IMR-90 (cell line): ENCODE measurements at regions not wholly inside any gene's neighbourhood (a gene's known extent, or its start where the extent isn't known, plus 50 kb on each side); places are given as distances from the start of the nearest gene placed in this dataset.

Experiments used
- ATAC-seq: fragments of 200-7000 bp; cut with Tn5 transposase; 2 replicates; pipeline ENCODE4 v1.9.1; 2020; ENCODE audit warnings: low read depth, mild to moderate bottlenecking, moderate library complexity
- BruUV-seq: library from RNA; stranded (reverse); fragments of 400-500 nt; replicated peaks from 2 replicates; lab custom pipeline; 2021; lab: Mats Ljungman, UMichigan
- CTCF ChIA-PET: fragments of 300-600 bp; formaldehyde crosslinking; extraction: SDS; loops from one replicate; lab custom pipeline; 2021; ENCODE audit warnings: antibody characterized with exemption; lab: Yijun Ruan, JAX
- POLR2A ChIA-PET: fragments of 300-600 bp; sonication (Branson Sonifier 250); formaldehyde crosslinking; loops from one replicate; lab custom pipeline; 2022; ENCODE audit warnings: antibody characterized with exemption; ENCODE audit not compliant: unreplicated experiment; lab: Charles Lee
- DNase-seq: peaks from one replicate; pipeline ENCODE4 v3.0.0; 2013
- H2AFZ ChIP-seq: replicated peaks from 2 replicates; pipeline ENCODE3; 2013; ENCODE audit warnings: low read length, mild to moderate bottlenecking; ENCODE audit not compliant: poor library complexity
- H2AK5ac ChIP-seq: 2 replicates; pipeline ENCODE4 v1.6.1; 2013; ENCODE audit warnings: low read depth, low read length, inconsistent platforms
- H2AK9ac ChIP-seq: replicated peaks from 2 replicates; pipeline ENCODE3; 2013; ENCODE audit warnings: mild to moderate bottlenecking, low read depth, low read length, moderate library complexity; ENCODE audit not compliant: poor library complexity
- H2BK120ac ChIP-seq: 2 replicates; pipeline ENCODE4 v1.6.1; 2013; ENCODE audit warnings: low read depth, low read length, inconsistent platforms
- H2BK15ac ChIP-seq: 3 replicates; pipeline ENCODE4 v1.6.1; 2013; ENCODE audit warnings: low read depth, low read length, inconsistent platforms
- H2BK20ac ChIP-seq: 2 replicates; pipeline ENCODE4 v1.6.1; 2013; ENCODE audit warnings: low read depth, mild to moderate bottlenecking, inconsistent platforms, low read length, moderate library complexity
- H2BK5ac ChIP-seq: 2 replicates; pipeline ENCODE4 v1.6.1; 2013; ENCODE audit warnings: mild to moderate bottlenecking, low read depth, low read length, inconsistent platforms; ENCODE audit not compliant: poor library complexity, severe bottlenecking
- H3K14ac ChIP-seq: replicated peaks from 2 replicates; pipeline ENCODE4 v1.6.1; 2013; ENCODE audit warnings: low read depth, low read length, inconsistent platforms
- H3K18ac ChIP-seq: 2 replicates; pipeline ENCODE4 v1.6.1; 2013; ENCODE audit warnings: low read depth, low read length, control low read depth
- H3K23ac ChIP-seq: 2 replicates; pipeline ENCODE4 v1.6.1; 2013; ENCODE audit warnings: low read depth, low read length, inconsistent platforms
- H3K27ac ChIP-seq: 2 replicates; pipeline ENCODE4 v1.5.1; 2013; ENCODE audit warnings: mild to moderate bottlenecking, control low read depth, low read length; ENCODE audit not compliant: insufficient read depth
- H3K27me3 ChIP-seq: 2 replicates; pipeline ENCODE4 v1.6.1; 2013; ENCODE audit warnings: low read length; ENCODE audit not compliant: control insufficient read depth, insufficient read depth
- H3K36me3 ChIP-seq: 2 replicates; pipeline ENCODE4 v1.6.1; 2013; ENCODE audit warnings: low read length, mixed read lengths; ENCODE audit not compliant: control insufficient read depth, insufficient read depth
- H3K4ac ChIP-seq: 2 replicates; pipeline ENCODE4 v1.6.1; 2013; ENCODE audit warnings: low read depth, low read length, inconsistent platforms
- H3K4me1 ChIP-seq: 2 replicates; pipeline ENCODE4 v1.6.1; 2013; ENCODE audit warnings: low read length, mixed read lengths; ENCODE audit not compliant: control insufficient read depth, insufficient read depth
- H3K4me2 ChIP-seq: 2 replicates; pipeline ENCODE4 v1.6.1; 2013; ENCODE audit warnings: low read depth, mild to moderate bottlenecking, control low read depth, low read length, moderate library complexity
- H3K4me3 ChIP-seq: 2 replicates; pipeline ENCODE4 v1.5.1; 2013; ENCODE audit warnings: low read depth, mild to moderate bottlenecking, control low read depth, low read length, moderate library complexity; ENCODE audit not compliant: insufficient read depth
- H3K56ac ChIP-seq: 2 replicates; pipeline ENCODE4 v1.6.1; 2013; ENCODE audit warnings: low read length, inconsistent platforms; ENCODE audit not compliant: insufficient read depth; ENCODE audit errors: extremely low read depth
- H3K79me1 ChIP-seq, 2 experiments: 2 replicates each; pipeline ENCODE4 v1.6.1; 2013; ENCODE audit warnings: low read length in 2 of 2, inconsistent platforms in 1 of 2, low read depth in 1 of 2
- H3K9ac ChIP-seq: 2 replicates; pipeline ENCODE4 v1.6.1; 2013; ENCODE audit warnings: low read depth, low read length, control low read depth
- H3K9me1 ChIP-seq: 2 replicates; pipeline ENCODE4 v1.6.1; 2013; ENCODE audit warnings: low read length, inconsistent platforms; ENCODE audit not compliant: insufficient read depth
- H3K9me3 ChIP-seq: 2 replicates; pipeline ENCODE4 v1.6.1; 2013; ENCODE audit warnings: low read length; ENCODE audit not compliant: control insufficient read depth, insufficient read depth
- H4K20me1 ChIP-seq: 2 replicates; pipeline ENCODE4 v1.6.1; 2013; ENCODE audit warnings: low read length, inconsistent platforms; ENCODE audit not compliant: insufficient read depth
- H4K5ac ChIP-seq: 2 replicates; pipeline ENCODE4 v1.6.1; 2013; ENCODE audit warnings: mild to moderate bottlenecking, low read depth, low read length, control low read depth
- H4K8ac ChIP-seq, 2 experiments: 2 replicates each; pipeline ENCODE4 v1.6.1; 2013; ENCODE audit warnings: low read depth in 2 of 2, low read length in 2 of 2, control low read depth in 1 of 2, inconsistent platforms in 1 of 2
- H4K91ac ChIP-seq: 2 replicates; pipeline ENCODE4 v1.6.1; 2013; ENCODE audit warnings: low read depth, low read length, inconsistent platforms; ENCODE audit not compliant: insufficient read depth
- BHLHE40 ChIP-seq: fragments of 150-350 bp; IDR thresholded peaks from 2 replicates; pipeline ENCODE4 v1.6.1; 2016; ENCODE audit warnings: mild to moderate bottlenecking, low read depth, low read length
- CEBPB ChIP-seq: IDR thresholded peaks from 2 replicates; pipeline ENCODE4 v1.6.1; 2012; ENCODE audit warnings: low read depth, low read length, improper control_type of control experiment
- CHD1 ChIP-seq: IDR thresholded peaks from 2 replicates; pipeline ENCODE4 v1.6.1; 2012; ENCODE audit warnings: low read depth, low read length, improper control_type of control experiment
- MAFK ChIP-seq: IDR thresholded peaks from 2 replicates; pipeline ENCODE4 v1.6.1; 2012; ENCODE audit warnings: low read depth, low read length, improper control_type of control experiment
- MXI1 ChIP-seq: IDR thresholded peaks from 2 replicates; pipeline ENCODE4 v1.6.1; 2012; ENCODE audit warnings: low read depth, mild to moderate bottlenecking, low read length, moderate library complexity, borderline replicate concordance
- NFE2L2 ChIP-seq: fragments of 150-350 bp; IDR thresholded peaks from 2 replicates; pipeline ENCODE4 v1.6.1; 2016; ENCODE audit warnings: low read depth, mild to moderate bottlenecking, low read length
- POLR2A ChIP-seq: IDR thresholded peaks from 2 replicates; pipeline ENCODE4 v1.6.1; 2012; ENCODE audit warnings: mild to moderate bottlenecking, low read depth, low read length
- RAD21 ChIP-seq: IDR thresholded peaks from 2 replicates; pipeline ENCODE4 v1.6.1; 2012; ENCODE audit warnings: low read length, improper control_type of control experiment
- RCOR1 ChIP-seq: IDR thresholded peaks from 2 replicates; pipeline ENCODE4 v1.6.1; 2012; ENCODE audit warnings: mild to moderate bottlenecking, low read length, improper control_type of control experiment; ENCODE audit not compliant: insufficient replicate concordance
- SMC3 ChIP-seq: fragments of 150-350 bp; IDR thresholded peaks from 2 replicates; pipeline ENCODE4 v1.6.1; 2016; ENCODE audit warnings: low read depth, mild to moderate bottlenecking, antibody characterized with exemption, low read length, moderate library complexity
- WGBS, 2 experiments: methylation state at CpG; one replicate each; pipeline versions ENCODE4 v1.1.5 to v1.1.7; 2013; ENCODE audit warnings: missing lambda C conversion rate in 2 of 2; ENCODE audit not compliant: insufficient read length in 1 of 2; ENCODE audit errors: extremely low coverage in 2 of 2; 5-methylcytosine and 5-hydroxymethylcytosine counted together
- dilution Hi-C: fragments of 300-500 bp; cut with HindIII; formaldehyde crosslinking; loops from one replicate; pipeline ENCODE4 v1.14.3; 2018; ENCODE audit warnings: low sequenced_read_pairs; ENCODE audit not compliant: unreplicated experiment
- in situ Hi-C: fragments of 300-500 bp; cut with MboI; formaldehyde crosslinking; loops from 3 replicates; pipeline ENCODE4 v1.14.3; 2019; ENCODE audit warnings: low sequenced_read_pairs, inconsistent platforms, mixed read lengths
- intact Hi-C: fragments of 100-400 bp; cut with micrococcal nuclease; formaldehyde crosslinking; loops from 2 replicates; pipeline ENCODE4 v1.10.0; 2022
- TF ChIP-seq, protein P1 (sequence below): conservative IDR thresholded peaks from 2 replicates; pipeline ENCODE4 v1.5.1; 2012; ENCODE audit warnings: mild to moderate bottlenecking, low read depth, low read length, improper control_type of control experiment
- TF ChIP-seq, protein P2 (sequence below): fragments of 150-350 bp; IDR thresholded peaks from 2 replicates; pipeline ENCODE4 v1.6.1; 2016; ENCODE audit warnings: low read depth, mild to moderate bottlenecking, low read length, moderate library complexity, borderline replicate concordance

DNA sequence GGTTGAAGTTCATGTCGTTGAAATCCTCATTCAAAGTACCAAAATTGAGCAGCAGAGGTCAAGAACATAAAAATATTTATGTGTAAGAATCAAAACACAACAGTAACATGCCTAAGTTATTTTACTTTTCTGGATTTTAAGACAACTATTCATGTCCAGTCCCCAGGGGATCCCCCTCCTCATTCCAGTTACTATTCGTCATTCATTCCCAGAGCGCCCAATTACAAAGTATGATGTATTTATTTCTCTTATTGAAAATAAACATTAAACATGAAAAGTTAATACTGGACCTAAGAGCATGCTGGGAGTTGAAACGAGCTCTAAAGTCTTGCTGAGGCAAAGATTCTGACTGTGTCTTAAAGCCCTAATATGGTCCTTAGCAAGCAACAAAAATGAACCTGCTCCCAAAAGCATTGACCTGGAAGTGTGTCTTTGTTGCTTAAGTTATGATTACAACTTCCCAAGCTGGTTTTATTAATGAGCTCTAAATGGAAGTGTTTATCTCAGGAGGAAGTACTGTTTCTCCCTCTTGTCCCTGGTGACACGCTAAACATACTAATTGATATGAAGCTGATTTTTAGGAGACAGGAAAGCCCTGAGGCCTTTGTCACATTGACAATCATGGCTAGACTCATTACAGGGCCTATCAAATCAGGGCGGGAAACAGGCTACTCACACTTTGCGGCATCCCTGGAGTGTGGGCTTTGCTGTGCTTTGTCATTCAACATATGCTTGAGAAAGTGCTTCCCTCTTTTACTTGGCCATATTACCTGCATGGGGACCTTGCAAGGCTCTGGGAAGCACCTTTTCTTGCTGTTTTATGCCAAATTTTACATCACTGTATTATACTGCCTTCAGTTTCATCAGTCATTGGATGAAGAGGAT, 192.2 kb upstream of the DTNBP1 start (continued):
- TF ChIP-seq, protein P1, sequence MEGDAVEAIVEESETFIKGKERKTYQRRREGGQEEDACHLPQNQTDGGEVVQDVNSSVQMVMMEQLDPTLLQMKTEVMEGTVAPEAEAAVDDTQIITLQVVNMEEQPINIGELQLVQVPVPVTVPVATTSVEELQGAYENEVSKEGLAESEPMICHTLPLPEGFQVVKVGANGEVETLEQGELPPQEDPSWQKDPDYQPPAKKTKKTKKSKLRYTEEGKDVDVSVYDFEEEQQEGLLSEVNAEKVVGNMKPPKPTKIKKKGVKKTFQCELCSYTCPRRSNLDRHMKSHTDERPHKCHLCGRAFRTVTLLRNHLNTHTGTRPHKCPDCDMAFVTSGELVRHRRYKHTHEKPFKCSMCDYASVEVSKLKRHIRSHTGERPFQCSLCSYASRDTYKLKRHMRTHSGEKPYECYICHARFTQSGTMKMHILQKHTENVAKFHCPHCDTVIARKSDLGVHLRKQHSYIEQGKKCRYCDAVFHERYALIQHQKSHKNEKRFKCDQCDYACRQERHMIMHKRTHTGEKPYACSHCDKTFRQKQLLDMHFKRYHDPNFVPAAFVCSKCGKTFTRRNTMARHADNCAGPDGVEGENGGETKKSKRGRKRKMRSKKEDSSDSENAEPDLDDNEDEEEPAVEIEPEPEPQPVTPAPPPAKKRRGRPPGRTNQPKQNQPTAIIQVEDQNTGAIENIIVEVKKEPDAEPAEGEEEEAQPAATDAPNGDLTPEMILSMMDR: no peak

DNA sequence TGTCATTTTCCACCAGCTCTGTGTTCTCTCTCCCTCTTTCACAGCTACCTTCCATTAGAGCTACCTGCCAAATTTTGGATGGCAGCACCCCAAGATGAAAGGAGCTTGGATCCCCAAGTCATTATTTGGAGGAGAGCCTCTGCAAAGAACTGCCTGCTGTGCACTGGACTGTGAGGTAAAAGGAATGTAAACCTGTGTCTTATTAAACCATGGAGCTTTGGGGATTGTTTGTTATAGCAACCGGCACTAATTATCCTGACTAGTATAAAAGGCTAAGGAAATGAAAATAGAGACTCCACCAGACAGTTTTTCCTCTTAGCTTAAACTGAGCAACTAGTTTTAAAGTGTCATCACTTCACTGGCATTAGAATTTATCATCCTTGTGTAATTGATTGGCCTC, 191.6 kb upstream of the DTNBP1 start:
- in situ Hi-C loops: no loop called here
- DNase-seq (no peak), ATAC-seq (no peak)
- Histone ChIP-seq H4K20me1 (no peaks in the 10 kb centered on the region), H3K9ac (no peak overlapping the region), H3K9me3 (no peaks in the 10 kb centered on the region), H3K27ac (no peak overlapping the region), H3K4me3 (no peak overlapping the region), H3K36me3 (no peaks in the 10 kb centered on the region), H4K91ac (no peak overlapping the region), H3K23ac (no peak overlapping the region), H4K5ac (no peak overlapping the region), H3K9me1 (no peaks in the 10 kb centered on the region), H2AK5ac (no peak overlapping the region), H2AFZ (no peak overlapping the region), H2BK20ac (no peak overlapping the region), H2BK5ac (no peak overlapping the region), H3K14ac (no peak overlapping the region), H3K27me3 (peaks cover 3% of the 10 kb centered on the region), H3K4me1 (no peaks in the 10 kb centered on the region), H3K56ac (no peak overlapping the region), H2AK9ac (no peak overlapping the region), H2BK120ac (no peak overlapping the region), H3K18ac (no peak overlapping the region), H3K4me2 (no peak overlapping the region), H3K79me1 (no peaks in the 10 kb centered on the region), H2BK15ac (no peak overlapping the region), H4K8ac (no peak overlapping the region), H3K4ac (no peak overlapping the region)
- BruUV-seq: no TSS peak
- ChIA-PET POLR2A (no interaction called here), CTCF (no interaction called here)
- intact Hi-C loops: no loop called here
- WGBS, 2 experiments: no CpG with 5 or more reads among the region's 1 CpG
- dilution Hi-C loops: no loop called here
- TF ChIP-seq BHLHE40 (no peak), RCOR1 (no peak), MXI1 (no peak), SMC3 (no peak), CEBPB (no peak), RAD21 (no peak), MAFK (no peak), CHD1 (no peak), POLR2A (no peak), NFE2L2 (no peak)
- TF ChIP-seq, protein P2, sequence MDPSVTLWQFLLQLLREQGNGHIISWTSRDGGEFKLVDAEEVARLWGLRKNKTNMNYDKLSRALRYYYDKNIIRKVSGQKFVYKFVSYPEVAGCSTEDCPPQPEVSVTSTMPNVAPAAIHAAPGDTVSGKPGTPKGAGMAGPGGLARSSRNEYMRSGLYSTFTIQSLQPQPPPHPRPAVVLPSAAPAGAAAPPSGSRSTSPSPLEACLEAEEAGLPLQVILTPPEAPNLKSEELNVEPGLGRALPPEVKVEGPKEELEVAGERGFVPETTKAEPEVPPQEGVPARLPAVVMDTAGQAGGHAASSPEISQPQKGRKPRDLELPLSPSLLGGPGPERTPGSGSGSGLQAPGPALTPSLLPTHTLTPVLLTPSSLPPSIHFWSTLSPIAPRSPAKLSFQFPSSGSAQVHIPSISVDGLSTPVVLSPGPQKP: no peak
